Activated CD4-positive, alpha-beta T cell treated with anti-CD3 and anti-CD28 coated beads, Interleukin-2, amount 50 U/mL, for 4 hours (primary cell): ENCODE measurements at regions not wholly inside any gene's neighbourhood (a gene's known extent, or its start where the extent isn't known, plus 50 kb on each side); places are given as distances from the start of the nearest gene placed in this dataset.
"Not testable (repeated sequence)": the region's sequence is repeated elsewhere in the genome, so short reads cannot be mapped to it uniquely, and the experiment has no call there.

ENCODE experiments used
- DNase-seq, 2 experiments: peaks; one replicate each; pipeline ENCODE4 v3.0.0-alpha.2; 2020

DNA sequence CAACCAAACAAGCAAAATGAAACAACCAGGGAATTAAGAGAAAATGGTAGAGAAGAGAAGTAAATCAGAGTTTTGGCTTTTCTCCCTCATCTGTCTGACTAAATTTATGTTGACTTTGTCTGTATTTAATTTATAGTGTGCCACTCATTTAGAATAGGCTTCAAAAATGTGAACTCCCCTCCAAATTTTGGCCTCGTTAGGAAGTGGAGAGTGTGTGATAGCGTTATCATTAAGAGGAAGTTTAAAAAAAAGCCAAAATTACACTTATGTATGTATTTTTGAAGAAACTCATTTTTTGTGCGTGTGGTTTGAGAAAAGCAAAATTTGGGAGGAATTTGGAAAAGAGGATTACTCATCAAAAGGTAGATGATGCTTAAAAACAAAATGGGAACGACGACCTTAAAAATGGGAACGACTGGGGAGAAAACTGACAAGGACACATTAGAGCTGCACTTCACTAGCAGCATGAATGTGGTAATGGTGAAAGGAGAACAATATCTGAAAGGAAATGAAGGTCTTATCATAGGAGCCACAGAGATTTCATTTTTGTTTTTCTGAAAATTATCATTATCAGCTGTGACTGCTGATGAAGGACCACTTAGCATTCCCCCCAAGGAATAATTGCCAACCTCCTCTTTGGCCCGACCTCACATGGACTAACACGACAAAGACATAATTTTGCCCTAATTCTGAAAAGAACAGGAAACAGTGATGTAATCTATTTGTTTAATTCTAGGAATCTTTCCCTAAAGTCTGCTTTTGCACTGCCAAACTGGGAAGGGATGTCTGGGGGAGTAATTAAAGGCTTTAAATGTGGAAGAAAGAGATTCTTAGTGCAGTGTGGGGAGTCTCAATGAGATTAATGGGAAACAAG lies 163.2 kb upstream of the P2RY1 start:
- no peak for DNase-seq

DNA sequence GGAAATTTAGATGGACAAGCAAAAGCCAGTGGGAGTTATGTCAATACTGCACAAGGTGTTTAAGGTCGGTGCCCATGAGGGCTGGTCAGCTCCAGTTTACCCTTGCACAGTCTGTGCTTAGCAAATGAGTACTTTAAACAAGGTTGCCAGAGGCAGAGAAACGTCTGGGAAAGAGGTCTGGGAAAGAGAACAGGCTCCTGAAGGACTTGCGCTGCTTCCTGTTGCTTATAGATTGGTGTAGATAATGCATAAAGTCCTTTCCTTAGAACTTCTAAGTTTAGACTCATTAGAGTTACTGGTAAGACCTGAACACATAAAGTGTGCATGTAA lies 162.6 kb upstream of the P2RY1 start:
- DNase-seq, result no peak

GRCh38 chr3:152676810-152677379 lies 158.0 kb upstream of the P2RY1 start:
- DNase-seq, result no peak

- DNase-seq, result no peak
These were observed 157.4 kb upstream of the P2RY1 start for GRCh38 chr3:152677491-152677890.

DNA sequence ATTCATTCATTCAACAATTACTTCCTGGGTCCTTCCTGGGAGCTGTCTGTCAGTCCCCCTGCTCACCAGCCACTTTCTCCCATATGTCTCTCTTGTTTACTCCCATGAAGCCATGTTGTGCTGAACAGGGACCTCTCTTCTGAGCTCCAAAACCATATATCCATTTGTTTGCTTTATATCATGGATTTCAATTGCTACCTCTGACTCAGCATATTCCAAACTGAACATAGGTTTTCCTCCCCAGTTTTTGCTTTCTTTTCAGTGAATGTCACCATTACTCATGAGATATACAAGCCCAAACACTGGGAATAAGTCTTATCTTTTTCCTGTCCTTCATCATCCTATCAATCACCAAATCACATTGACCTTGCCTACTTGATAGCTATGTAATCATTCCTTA lies 152.5 kb upstream of the P2RY1 start:
- no peak for DNase-seq

- DNase-seq, result no peak
These were observed 151.4 kb upstream of the P2RY1 start for GRCh38 chr3:152683521-152683999.

DNA sequence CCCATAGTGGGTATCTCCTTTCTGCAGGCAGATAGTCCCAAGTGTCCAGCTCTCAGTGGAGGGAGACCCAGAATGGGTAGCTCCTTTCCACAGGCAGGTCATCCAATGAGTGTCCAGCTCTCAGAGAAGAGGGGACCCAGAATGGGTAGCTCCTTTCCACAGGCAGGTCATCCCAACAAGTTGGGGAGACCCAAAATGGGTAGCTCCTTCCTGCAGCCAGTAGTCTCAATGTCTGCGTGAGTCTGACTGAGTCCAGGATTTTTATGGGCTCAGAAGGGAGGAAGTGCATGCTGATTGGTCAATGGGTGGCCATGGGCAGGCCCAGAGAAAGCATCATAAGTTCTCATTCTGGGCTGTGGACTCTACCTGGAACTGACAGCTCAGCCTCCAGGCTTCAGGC lies 150.7 kb upstream of the P2RY1 start:
- no peak for DNase-seq

DNA sequence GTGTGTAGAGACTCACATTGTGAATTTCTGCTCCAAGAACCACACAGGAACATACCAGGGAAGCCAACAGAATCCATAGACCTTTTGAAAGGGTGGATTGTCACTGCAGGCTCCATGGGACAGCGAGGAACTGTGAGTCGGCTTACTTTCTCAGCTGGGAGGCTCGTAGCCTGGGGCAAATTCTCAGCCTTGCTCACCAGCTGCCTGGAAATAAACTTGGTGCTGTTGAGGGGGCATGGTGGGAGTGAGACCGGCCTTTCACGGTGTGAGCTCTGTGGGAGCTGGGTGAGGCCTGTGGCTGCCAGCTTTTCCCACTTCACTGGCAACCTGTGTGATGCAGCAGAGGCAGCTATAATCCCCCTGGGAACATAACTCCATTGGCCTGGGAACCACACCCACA lies 146.6 kb upstream of the P2RY1 start:
- no peak for DNase-seq

DNA sequence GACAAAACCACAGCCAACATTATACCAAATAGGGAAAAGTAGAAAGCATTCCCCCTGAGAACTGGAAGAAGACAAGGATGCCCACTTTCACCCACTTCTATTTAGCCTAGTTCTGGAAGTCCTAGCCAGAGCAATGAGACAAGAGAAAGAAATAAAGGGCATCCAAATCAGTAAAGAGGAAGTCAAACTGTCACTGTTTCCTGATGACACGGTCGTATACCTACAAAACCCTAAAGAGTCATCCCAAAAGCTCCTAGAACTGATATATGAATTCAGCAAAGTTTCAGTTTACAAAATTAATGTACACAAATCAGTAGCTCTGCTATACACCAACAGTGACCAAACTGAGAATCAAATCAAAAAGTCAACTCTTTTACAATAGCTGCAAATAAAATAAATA lies 142.6 kb upstream of the P2RY1 start:
- DNase-seq, result not testable (repeated sequence)

DNA sequence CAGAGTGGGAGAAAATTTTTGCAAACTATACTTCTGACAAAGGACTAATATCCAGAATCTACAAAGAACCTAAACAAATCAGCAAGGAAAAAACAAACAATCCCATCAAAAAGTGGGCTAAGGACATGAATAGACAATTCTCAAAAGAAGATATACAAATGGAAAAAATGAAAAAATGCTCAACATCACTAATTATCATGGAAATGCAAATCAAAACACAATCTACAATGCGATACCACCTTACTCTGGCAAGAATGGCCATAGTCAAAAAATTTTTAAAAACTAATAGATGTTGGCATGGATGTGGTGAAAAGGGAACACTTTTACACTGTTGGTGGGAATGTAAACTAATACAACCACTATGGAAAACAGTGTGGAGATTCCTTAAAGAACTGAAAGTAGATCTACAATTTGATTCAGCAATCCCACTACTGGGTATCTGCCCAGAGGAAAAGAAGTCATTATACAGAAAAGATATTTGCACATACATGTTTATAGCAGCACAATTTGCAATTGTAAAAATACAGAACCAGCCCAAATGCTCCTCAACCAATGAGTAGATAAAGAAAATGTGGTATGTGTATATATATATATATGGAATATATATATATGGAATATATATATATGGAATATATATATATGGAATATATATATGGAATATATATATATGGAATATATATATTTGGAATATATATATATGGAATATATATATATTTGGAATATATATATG lies 141.2 kb upstream of the P2RY1 start:
- not testable (repeated sequence) for DNase-seq

- no peak for DNase-seq
These were observed 139.1 kb upstream of the P2RY1 start for GRCh38 chr3:152695840-152696239.

DNA sequence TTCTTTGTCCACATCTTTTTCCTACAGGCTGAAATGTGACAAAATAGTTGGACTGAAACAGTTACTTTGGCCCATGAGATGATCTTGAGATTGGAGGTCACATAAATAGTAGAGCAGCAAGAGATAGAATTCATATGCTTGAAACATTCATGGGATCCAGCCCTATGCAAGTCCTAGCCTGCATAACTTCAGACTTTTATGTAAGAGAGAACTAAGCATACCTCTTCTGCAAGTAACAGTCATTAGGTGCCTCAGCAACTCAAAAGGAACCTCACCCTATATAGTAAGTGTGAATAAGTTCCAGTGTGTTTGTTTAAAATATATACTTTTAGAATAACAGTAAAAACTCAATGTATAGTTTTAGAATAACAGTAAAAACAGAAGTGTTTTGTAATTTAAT lies 138.0 kb upstream of the P2RY1 start:
- no peak for DNase-seq

- DNase-seq, result no peak
These were observed 131.6 kb upstream of the P2RY1 start for GRCh38 chr3:152703245-152703890.

DNA sequence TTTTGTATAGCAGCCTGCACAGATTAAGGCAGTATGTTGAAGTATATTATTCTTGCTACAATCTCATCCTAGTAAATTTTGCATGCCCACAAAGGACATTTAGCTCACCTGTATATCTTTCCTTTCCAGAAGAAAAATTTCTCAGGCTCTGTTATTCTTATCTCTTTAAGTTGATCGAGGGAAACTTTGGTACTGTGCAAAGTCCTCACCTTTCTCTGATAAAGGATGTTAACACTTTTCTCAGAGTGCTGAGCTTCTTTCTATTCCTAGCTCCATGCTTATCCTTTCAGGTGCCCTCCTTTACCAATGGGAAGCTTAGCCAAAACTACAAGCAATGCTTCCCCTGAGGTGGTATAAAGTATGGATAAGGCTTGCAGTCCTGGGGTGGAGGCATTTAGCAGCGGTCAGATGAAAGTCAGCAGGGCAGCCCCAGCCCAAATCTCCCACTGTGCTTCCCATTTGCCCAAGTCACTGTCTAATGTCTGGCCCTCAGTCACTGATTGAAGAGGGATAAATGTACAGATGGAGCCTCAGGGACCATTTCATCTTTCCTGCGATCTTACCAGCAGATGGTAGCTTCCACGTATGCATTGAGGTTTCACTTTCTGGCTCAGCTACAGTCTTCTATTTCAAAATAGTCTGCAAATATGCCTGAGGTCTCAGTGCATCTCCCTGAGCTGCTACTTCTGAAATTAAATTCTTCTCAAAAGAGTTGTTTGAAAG lies 127.8 kb upstream of the P2RY1 start:
- DNase-seq, result no peak

DNA sequence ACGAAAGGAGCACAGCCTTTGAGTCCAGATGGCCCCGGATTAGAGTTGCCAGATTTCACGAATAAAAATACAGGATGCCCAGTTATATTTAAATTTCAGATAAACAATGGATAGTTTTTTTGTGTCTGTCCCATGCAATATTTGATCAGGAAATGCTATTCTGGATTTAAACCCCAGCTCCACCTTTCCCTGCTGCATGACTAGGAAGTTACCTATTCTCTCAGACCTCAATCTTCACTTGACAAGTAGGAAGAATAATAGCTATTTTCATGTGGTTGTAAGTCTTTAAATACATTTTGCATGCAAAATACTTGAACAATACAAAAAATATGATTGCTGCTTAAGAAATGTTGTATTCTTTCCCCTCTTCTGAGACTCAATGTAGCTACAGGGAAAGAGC lies 125.3 kb upstream of the P2RY1 start:
- DNase-seq, result no peak

GRCh38 chr3:152710549-152710948 lies 124.4 kb upstream of the P2RY1 start:
- DNase-seq, result no peak

- no peak for DNase-seq
These were observed 120.9 kb upstream of the P2RY1 start for GRCh38 chr3:152713989-152714388.

GRCh38 chr3:152714507-152714906 lies 120.4 kb upstream of the P2RY1 start:
- no peak for DNase-seq

DNA sequence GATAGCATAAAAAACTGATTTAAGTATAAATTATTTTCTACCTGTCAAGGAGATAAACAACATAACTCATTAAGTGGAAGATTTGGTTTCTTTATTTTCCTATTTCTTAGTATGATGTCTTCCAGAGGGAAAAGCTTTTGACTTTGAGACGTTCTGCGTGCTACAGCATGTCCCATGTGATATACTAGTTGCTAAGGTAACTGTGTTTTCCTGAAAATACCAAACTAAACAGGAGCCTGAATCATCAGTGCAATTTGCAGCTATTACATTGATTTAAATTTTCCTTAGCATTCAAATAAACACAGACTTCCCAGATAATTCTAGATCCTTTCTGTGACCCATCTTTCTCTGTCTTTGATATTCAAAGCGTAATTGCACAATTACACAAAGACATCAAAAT lies 117.7 kb upstream of the P2RY1 start:
- no peak for DNase-seq

DNA sequence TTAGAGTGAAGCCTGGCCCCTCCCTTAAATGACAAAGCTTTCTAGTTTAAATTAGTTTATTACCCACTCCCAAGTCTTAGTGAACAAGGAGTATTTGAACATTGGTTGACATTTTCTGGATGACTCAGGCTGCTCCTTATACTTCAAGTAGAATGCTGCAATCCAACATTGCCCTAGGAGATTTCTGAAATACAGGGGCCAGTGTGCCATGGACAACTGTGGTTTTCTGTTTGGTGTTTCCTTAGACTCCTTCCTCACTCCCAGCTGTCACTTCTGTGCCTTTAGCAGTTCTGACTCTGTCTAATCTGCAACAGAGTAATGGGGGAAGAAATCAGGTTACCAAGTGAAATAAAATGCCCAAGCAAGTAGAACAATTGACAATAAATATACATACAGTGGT lies 116.1 kb upstream of the P2RY1 start:
- DNase-seq, result no peak

- no peak for DNase-seq
These were observed 115.7 kb upstream of the P2RY1 start for GRCh38 chr3:152719264-152719663.

DNA sequence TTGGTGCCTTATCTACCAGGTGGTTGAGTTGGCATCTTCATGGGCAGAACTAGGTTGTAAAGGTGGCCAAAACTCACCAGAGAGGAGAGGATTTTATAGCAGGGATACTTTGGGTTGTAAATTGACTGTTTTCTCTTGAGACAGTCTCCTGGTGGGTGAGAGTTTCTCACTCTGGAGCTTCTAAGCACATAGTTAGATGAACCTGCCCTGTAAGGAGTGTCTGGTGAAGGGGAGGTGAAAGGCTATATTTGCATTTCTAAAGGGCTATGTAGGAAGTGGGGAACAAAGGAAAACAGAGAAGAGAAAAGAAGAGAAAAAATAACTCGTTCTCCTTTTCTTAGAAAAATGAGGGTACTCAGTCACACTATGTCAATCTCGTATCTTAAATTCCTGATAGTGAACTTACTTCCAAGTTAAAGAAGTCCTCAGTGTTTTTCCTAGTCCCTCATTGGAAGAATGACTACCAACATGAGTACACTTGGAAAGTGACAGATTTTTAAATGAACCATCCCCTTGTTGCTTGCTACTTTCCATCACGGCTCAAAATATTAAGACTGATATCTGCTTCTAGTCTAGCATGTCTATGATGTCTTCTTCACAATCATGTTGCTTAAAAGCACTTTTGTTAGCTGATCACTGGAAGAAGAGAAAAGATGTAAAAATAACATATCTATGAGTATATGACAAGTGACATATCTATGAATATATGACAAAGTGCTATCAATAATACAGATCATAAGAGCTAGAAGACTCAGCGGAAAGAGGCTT lies 113.8 kb upstream of the P2RY1 start:
- no peak for DNase-seq
